Nephron (organoid): ENCODE measurements at regions not wholly inside any gene's neighbourhood (a gene's known extent, or its start where the extent isn't known, plus 50 kb on each side); places are given as distances from the start of the nearest gene placed in this dataset.

ENCODE experiments used
- H3K27ac Mint-ChIP-seq, 3 experiments: 2 replicates each; pipeline ENCODE4 v1.8.0; 2020; ENCODE audit warnings: mixed read lengths in 3 of 3, mild to moderate bottlenecking in 2 of 3, moderate library complexity in 1 of 3
- H3K27me3 Mint-ChIP-seq: 2 replicates; pipeline ENCODE4 v1.8.0; 2021; ENCODE audit warnings: low read depth, mild to moderate bottlenecking, moderate library complexity, mixed read lengths
- H3K36me3 Mint-ChIP-seq: 2 replicates; pipeline ENCODE4 v1.8.0; 2020; ENCODE audit warnings: low read depth, mixed read lengths
- H3K4me1 Mint-ChIP-seq: 2 replicates; pipeline ENCODE4 v1.8.0; 2020; ENCODE audit warnings: mixed read lengths
- H3K4me3 Mint-ChIP-seq, 3 experiments: 2 replicates each; pipeline ENCODE4 v1.8.0; 2020; ENCODE audit warnings: mild to moderate bottlenecking in 3 of 3, mixed read lengths in 3 of 3, moderate library complexity in 2 of 3
- H3K9me3 Mint-ChIP-seq: 2 replicates; pipeline ENCODE4 v1.8.0; 2020; ENCODE audit warnings: mixed read lengths
- CTCF ChIP-seq, 3 experiments: fragments of 200-600 bp; sonication (generic); IDR thresholded peaks; one replicate each; pipeline ENCODE4 v1.5.0; 2021; ENCODE audit warnings: antibody characterized with exemption in 3 of 3; ENCODE audit not compliant: unreplicated experiment in 3 of 3

GRCh38 chr2:41314511-41315070 is 733.2 kb upstream of the PKDCC start:
- peak overlapping the region; percentile 81 to 91 (median 83) for H3K27ac Mint-ChIP-seq
- no peaks in the 10 kb centered on the region for H3K27me3 Mint-ChIP-seq
- no peak for TF ChIP-seq CTCF (IDR thresholded peaks at IDR 0.05; ENCODE audit: unreplicated experiment in 3 of 3)

GRCh38 chr2:41319437-41319836 is 728.4 kb upstream of the PKDCC start:
- no peak overlapping the region for H3K4me3 Mint-ChIP-seq
- TF ChIP-seq CTCF (IDR thresholded peaks at IDR 0.05; ENCODE audit: unreplicated experiment in 3 of 3): no peak
- H3K4me1 Mint-ChIP-seq: peaks cover 17% of the 10 kb centered on the region
- no peak overlapping the region for H3K27ac Mint-ChIP-seq
- peaks cover under 1% of the 10 kb centered on the region for H3K9me3 Mint-ChIP-seq
- H3K36me3 Mint-ChIP-seq: no peaks in the 10 kb centered on the region
- H3K27me3 Mint-ChIP-seq: no peaks in the 10 kb centered on the region

More at GRCh38 chr2:41314511-41315070, 733.2 kb upstream of the PKDCC start:
- H3K36me3 Mint-ChIP-seq: no peaks in the 10 kb centered on the region
- H3K9me3 Mint-ChIP-seq: no peaks in the 10 kb centered on the region
- no peak overlapping the region for H3K4me3 Mint-ChIP-seq
- peaks cover 22% of the 10 kb centered on the region for H3K4me1 Mint-ChIP-seq

GRCh38 chr2:41320491-41320890 is 727.3 kb upstream of the PKDCC start:
- peak overlapping the region; percentile 15 to 67 (median 22) for H3K27ac Mint-ChIP-seq
- H3K27me3 Mint-ChIP-seq: no peaks in the 10 kb centered on the region
- peaks cover 3% of the 10 kb centered on the region for H3K9me3 Mint-ChIP-seq
- no peaks in the 10 kb centered on the region for H3K36me3 Mint-ChIP-seq
- TF ChIP-seq CTCF (IDR thresholded peaks at IDR 0.05; ENCODE audit: unreplicated experiment in 3 of 3): no peak
- peaks cover 6% of the 10 kb centered on the region for H3K4me1 Mint-ChIP-seq
- H3K4me3 Mint-ChIP-seq: no peak overlapping the region

- Mint-ChIP-seq H3K27me3 (no peaks in the 10 kb centered on the region), H3K4me1 (peaks cover 6% of the 10 kb centered on the region), H3K9me3 (peaks cover 3% of the 10 kb centered on the region), H3K36me3 (no peaks in the 10 kb centered on the region), H3K4me3 (no peak overlapping the region), H3K27ac (no peak overlapping the region)
- TF ChIP-seq CTCF (IDR thresholded peaks at IDR 0.05; ENCODE audit: unreplicated experiment in 3 of 3): no peak
Observed at GRCh38 chr2:41321351-41321750, 726.5 kb upstream of the PKDCC start.

- Mint-ChIP-seq H3K4me3 (no peak overlapping the region), H3K36me3 (no peaks in the 10 kb centered on the region), H3K9me3 (peaks cover 3% of the 10 kb centered on the region), H3K27me3 (no peaks in the 10 kb centered on the region), H3K4me1 (peaks cover 4% of the 10 kb centered on the region), H3K27ac (peak overlapping the region in 2 of 3 experiments; percentile 32 to 47)
- TF ChIP-seq CTCF (IDR thresholded peaks at IDR 0.05; ENCODE audit: unreplicated experiment in 3 of 3): no peak
Observed at GRCh38 chr2:41326851-41327250, 721.0 kb upstream of the PKDCC start.

- Mint-ChIP-seq H3K27me3 (no peaks in the 10 kb centered on the region), H3K36me3 (no peaks in the 10 kb centered on the region), H3K9me3 (peaks cover 3% of the 10 kb centered on the region)
Observed at GRCh38 chr2:41329040-41329439, 718.8 kb upstream of the PKDCC start.

More at GRCh38 chr2:41329040-41329439, 718.8 kb upstream of the PKDCC start:
- no peak for TF ChIP-seq CTCF (IDR thresholded peaks at IDR 0.05; ENCODE audit: unreplicated experiment in 3 of 3)
- no peak overlapping the region for H3K4me3 Mint-ChIP-seq
- peaks cover 10% of the 10 kb centered on the region for H3K4me1 Mint-ChIP-seq
- H3K27ac Mint-ChIP-seq: no peak overlapping the region
